ENCODE measurements at regions not wholly inside any gene's neighbourhood (a gene's known extent, or its start where the extent isn't known, plus 50 kb on each side); places are given as distances from the start of the nearest gene placed in this dataset.
"Not testable (repeated sequence)": the region's sequence is repeated elsewhere in the genome, so short reads cannot be mapped to it uniquely, and the experiment has no call there.

DNA sequence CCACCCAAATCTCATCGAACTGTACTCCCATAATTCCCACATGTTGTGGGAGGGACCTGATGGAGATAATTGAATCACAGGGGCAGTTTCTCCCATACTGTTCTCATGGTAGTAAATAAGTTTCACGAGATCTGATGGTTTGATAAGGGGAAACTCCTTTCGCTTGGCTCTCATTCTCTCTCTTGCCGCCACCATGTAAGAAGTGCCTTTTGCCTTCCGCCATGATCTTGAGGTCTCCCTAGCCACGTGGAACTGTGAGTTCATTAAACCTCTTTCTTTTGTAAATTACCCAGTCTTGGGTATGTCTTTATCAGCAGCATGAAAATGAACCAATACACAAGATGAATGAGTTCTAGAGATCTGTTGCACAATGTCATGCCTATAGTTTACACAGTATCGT, 82.5 kb downstream of the SETD4 start:
- not testable (repeated sequence) for TF ChIP-seq POLR2A (IDR thresholded peaks at IDR 0.05)
- TF ChIP-seq, protein P1, sequence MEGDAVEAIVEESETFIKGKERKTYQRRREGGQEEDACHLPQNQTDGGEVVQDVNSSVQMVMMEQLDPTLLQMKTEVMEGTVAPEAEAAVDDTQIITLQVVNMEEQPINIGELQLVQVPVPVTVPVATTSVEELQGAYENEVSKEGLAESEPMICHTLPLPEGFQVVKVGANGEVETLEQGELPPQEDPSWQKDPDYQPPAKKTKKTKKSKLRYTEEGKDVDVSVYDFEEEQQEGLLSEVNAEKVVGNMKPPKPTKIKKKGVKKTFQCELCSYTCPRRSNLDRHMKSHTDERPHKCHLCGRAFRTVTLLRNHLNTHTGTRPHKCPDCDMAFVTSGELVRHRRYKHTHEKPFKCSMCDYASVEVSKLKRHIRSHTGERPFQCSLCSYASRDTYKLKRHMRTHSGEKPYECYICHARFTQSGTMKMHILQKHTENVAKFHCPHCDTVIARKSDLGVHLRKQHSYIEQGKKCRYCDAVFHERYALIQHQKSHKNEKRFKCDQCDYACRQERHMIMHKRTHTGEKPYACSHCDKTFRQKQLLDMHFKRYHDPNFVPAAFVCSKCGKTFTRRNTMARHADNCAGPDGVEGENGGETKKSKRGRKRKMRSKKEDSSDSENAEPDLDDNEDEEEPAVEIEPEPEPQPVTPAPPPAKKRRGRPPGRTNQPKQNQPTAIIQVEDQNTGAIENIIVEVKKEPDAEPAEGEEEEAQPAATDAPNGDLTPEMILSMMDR (IDR thresholded peaks at IDR 0.05): not testable (repeated sequence)
